HepG2 (cell line): ENCODE measurements at regions not wholly inside any gene's neighbourhood (a gene's known extent, or its start where the extent isn't known, plus 50 kb on each side); places are given as distances from the start of the nearest gene placed in this dataset.

ENCODE experiments used
- CCDC6 ChIP-seq: sonication (generic); formaldehyde crosslinking; IDR thresholded peaks from 2 replicates; pipeline ENCODE4 v1.8.1; 2022; ENCODE audit warnings: mild to moderate bottlenecking, missing genetic modification reagents, moderate library complexity
- CENPT ChIP-seq: sonication (generic); formaldehyde crosslinking; IDR thresholded peaks from 2 replicates; pipeline ENCODE4 v1.8.0; 2022; ENCODE audit warnings: low read depth, mild to moderate bottlenecking, moderate library complexity, missing genetic modification reagents
- ERF ChIP-seq: IDR thresholded peaks from 2 replicates; pipeline ENCODE4 v1.6.1; 2018; ENCODE audit warnings: missing biosample characterization, missing genetic modification reagents
- FOSL1 ChIP-seq: sonication (generic); formaldehyde crosslinking; IDR thresholded peaks from 2 replicates; pipeline ENCODE4 v1.9.0; 2021; ENCODE audit warnings: missing genetic modification reagents, borderline replicate concordance
- FOXK1 ChIP-seq: sonication (generic); formaldehyde crosslinking; IDR thresholded peaks from 2 replicates; pipeline ENCODE4 v1.4.0; 2020; ENCODE audit warnings: low read depth, missing genetic modification reagents, borderline replicate concordance
- GFI1 ChIP-seq: sonication (generic); formaldehyde crosslinking; IDR thresholded peaks from 2 replicates; pipeline ENCODE4 v1.5.0; 2020; ENCODE audit warnings: missing genetic modification reagents, mild to moderate bottlenecking, borderline replicate concordance
- KDM3A ChIP-seq: IDR thresholded peaks from 2 replicates; pipeline ENCODE4 v1.6.1; 2018; ENCODE audit warnings: low read depth, missing compliant biosample characterization
- NFE2L2 ChIP-seq: fragments of 150-350 bp; IDR thresholded peaks from 2 replicates; pipeline ENCODE4 v1.6.1; 2014; ENCODE audit warnings: low read length
- RBM22 ChIP-seq: fragments of 200-400 bp; formaldehyde crosslinking; optimal IDR thresholded peaks from 2 replicates; pipeline ENCODE3; 2017; ENCODE audit warnings: mild to moderate bottlenecking, low read length, moderate library complexity
- RFX1 ChIP-seq: fragments of 450-650 bp; IDR thresholded peaks from 2 replicates; pipeline ENCODE4 v1.6.1; 2017
- ZBTB42 ChIP-seq: sonication (generic); formaldehyde crosslinking; IDR thresholded peaks from 2 replicates; pipeline ENCODE4 v1.5.0; 2020; ENCODE audit warnings: mild to moderate bottlenecking, missing genetic modification reagents
- ZFP90 ChIP-seq: sonication (generic); formaldehyde crosslinking; IDR thresholded peaks from 2 replicates; pipeline ENCODE4 v1.8.0; 2022; ENCODE audit warnings: missing genetic modification reagents, mild to moderate bottlenecking, inconsistent platforms, borderline replicate concordance
- ZMAT5 ChIP-seq: sonication (generic); formaldehyde crosslinking; IDR thresholded peaks from 2 replicates; pipeline ENCODE4 v1.5.0; 2020; ENCODE audit warnings: mild to moderate bottlenecking, low read depth, missing genetic modification reagents, borderline replicate concordance
- ZNF292 ChIP-seq: sonication (generic); formaldehyde crosslinking; IDR thresholded peaks from 2 replicates; pipeline ENCODE4 v1.8.1; 2022; ENCODE audit warnings: mild to moderate bottlenecking, low read depth, missing genetic modification reagents, borderline replicate concordance
- ZNF30 ChIP-seq: sonication (generic); formaldehyde crosslinking; IDR thresholded peaks from 2 replicates; pipeline ENCODE4 v1.5.0; 2020; ENCODE audit warnings: mild to moderate bottlenecking, missing genetic modification reagents
- ZNF792 ChIP-seq: IDR thresholded peaks from 2 replicates; pipeline ENCODE4 v1.6.1; 2016
- ZNF800 ChIP-seq: sonication (generic); formaldehyde crosslinking; IDR thresholded peaks from 2 replicates; pipeline ENCODE4 v1.4.0; 2020; ENCODE audit warnings: missing genetic modification reagents
- TF ChIP-seq, protein P1 (sequence below): sonication (generic); formaldehyde crosslinking; IDR thresholded peaks from 2 replicates; pipeline ENCODE4 v1.5.1; 2020; ENCODE audit warnings: missing genetic modification reagents, mild to moderate bottlenecking, borderline replicate concordance
- TF ChIP-seq, protein P2 (sequence below): IDR thresholded peaks from 2 replicates; pipeline ENCODE4 v1.6.1; 2016; ENCODE audit warnings: control low read depth
- TF ChIP-seq, protein P3 (sequence below): IDR thresholded peaks from 2 replicates; pipeline ENCODE4 v1.6.1; 2016
- TF ChIP-seq, protein P4 (sequence below): sonication (generic); formaldehyde crosslinking; conservative IDR thresholded peaks from 2 replicates; pipeline ENCODE4 v1.8.1; 2023; ENCODE audit warnings: missing genetic modification reagents

DNA sequence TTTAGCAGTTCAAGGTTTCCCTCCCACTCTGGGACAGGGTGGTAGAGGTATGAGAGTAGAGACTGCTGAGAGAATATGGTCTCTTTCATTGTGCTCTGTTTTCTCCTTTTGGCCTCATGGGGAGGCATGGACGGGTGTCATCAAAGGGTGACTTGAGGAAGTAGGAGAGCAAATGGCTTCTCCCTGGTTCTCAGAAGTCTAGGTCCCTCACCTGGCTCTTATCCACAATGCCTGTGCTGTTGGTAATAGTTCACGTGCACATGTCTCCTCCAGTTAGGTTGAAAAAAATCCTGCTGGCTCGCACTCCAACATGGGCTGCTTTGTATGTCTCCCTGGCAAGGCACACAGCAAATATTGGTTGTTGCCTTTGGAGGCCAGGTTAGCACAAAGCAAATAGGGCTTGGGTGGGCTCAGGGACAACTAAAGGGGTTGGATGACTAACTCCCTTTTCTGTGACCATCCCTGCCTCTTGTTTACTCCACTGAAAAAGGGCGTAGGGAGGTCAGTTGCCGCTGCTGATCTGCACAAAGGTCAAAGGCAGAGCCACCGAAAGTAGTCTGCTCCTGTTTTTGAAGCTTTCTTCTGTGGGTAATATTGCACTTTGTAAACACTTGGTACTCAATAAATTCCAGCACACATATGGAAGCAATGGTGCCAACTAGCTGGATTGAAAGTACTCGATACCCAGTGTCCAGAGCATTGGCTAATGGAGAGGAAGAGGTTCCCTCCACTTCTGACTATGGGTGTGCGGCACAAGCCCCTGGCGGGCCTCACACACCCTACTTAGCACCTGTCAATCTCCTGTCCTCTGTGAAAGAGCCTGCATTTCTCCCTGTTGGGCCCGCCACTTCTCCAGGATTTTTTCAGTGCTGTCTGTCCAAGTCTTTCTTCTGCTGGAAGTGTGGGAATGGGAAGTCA is 121.8 kb downstream of the SLC38A6 start (continued):
- TF ChIP-seq, protein P1, sequence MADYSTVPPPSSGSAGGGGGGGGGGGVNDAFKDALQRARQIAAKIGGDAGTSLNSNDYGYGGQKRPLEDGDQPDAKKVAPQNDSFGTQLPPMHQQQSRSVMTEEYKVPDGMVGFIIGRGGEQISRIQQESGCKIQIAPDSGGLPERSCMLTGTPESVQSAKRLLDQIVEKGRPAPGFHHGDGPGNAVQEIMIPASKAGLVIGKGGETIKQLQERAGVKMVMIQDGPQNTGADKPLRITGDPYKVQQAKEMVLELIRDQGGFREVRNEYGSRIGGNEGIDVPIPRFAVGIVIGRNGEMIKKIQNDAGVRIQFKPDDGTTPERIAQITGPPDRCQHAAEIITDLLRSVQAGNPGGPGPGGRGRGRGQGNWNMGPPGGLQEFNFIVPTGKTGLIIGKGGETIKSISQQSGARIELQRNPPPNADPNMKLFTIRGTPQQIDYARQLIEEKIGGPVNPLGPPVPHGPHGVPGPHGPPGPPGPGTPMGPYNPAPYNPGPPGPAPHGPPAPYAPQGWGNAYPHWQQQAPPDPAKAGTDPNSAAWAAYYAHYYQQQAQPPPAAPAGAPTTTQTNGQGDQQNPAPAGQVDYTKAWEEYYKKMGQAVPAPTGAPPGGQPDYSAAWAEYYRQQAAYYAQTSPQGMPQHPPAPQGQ (CRISPR knock-in tag), result no peak
- TF ChIP-seq ZBTB42 (CRISPR knock-in tag) (no peak), RFX1 (no peak), ZNF792 (CRISPR knock-in tag) (peak; percentile 95), GFI1 (CRISPR knock-in tag) (peak; percentile 75; the same call in 1 of the 2 replicates), ZNF292 (CRISPR knock-in tag) (peak; percentile 91; the same call in 1 of the 2 replicates), NFE2L2 (no peak), ERF (CRISPR knock-in tag) (peak; percentile 92), ZNF30 (no peak), CENPT (no peak), ZFP90 (CRISPR knock-in tag) (peak; percentile 49; the same call in 1 of the 2 replicates), RBM22 (no peak), FOSL1 (CRISPR knock-in tag) (peak; percentile 73; the same call in 1 of the 2 replicates), ZNF800 (CRISPR knock-in tag) (no peak; the same call in 1 of the 2 replicates), KDM3A (no peak), ZMAT5 (CRISPR knock-in tag) (no peak), FOXK1 (peak; percentile 96), CCDC6 (CRISPR knock-in tag) (no peak)
- TF ChIP-seq, protein P2, sequence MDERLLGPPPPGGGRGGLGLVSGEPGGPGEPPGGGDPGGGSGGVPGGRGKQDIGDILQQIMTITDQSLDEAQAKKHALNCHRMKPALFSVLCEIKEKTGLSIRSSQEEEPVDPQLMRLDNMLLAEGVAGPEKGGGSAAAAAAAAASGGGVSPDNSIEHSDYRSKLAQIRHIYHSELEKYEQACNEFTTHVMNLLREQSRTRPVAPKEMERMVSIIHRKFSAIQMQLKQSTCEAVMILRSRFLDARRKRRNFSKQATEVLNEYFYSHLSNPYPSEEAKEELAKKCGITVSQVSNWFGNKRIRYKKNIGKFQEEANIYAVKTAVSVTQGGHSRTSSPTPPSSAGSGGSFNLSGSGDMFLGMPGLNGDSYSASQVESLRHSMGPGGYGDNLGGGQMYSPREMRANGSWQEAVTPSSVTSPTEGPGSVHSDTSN, result peak; percentile 57; the same call in 1 of the 2 replicates
- TF ChIP-seq, protein P3, sequence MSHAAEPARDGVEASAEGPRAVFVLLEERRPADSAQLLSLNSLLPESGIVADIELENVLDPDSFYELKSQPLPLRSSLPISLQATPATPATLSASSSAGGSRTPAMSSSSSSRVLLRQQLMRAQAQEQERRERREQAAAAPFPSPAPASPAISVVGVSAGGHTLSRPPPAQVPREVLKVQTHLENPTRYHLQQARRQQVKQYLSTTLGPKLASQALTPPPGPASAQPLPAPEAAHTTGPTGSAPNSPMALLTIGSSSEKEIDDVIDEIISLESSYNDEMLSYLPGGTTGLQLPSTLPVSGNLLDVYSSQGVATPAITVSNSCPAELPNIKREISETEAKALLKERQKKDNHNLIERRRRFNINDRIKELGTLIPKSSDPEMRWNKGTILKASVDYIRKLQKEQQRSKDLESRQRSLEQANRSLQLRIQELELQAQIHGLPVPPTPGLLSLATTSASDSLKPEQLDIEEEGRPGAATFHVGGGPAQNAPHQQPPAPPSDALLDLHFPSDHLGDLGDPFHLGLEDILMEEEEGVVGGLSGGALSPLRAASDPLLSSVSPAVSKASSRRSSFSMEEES (CRISPR knock-in tag), result peak; percentile 84
- TF ChIP-seq, protein P4, sequence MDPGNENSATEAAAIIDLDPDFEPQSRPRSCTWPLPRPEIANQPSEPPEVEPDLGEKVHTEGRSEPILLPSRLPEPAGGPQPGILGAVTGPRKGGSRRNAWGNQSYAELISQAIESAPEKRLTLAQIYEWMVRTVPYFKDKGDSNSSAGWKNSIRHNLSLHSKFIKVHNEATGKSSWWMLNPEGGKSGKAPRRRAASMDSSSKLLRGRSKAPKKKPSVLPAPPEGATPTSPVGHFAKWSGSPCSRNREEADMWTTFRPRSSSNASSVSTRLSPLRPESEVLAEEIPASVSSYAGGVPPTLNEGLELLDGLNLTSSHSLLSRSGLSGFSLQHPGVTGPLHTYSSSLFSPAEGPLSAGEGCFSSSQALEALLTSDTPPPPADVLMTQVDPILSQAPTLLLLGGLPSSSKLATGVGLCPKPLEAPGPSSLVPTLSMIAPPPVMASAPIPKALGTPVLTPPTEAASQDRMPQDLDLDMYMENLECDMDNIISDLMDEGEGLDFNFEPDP (CRISPR knock-in tag), result peak; percentile 83; the same call in 1 of the 2 replicates
